PFSK-1 (cell line): ENCODE measurements at regions not wholly inside any gene's neighbourhood (a gene's known extent, or its start where the extent isn't known, plus 50 kb on each side); places are given as distances from the start of the nearest gene placed in this dataset.

Experiments used
- POLR2AphosphoS5 ChIP-seq: IDR thresholded peaks from 2 replicates; pipeline ENCODE4 v1.6.1; 2012; ENCODE audit warnings: low read depth, mild to moderate bottlenecking, control low read depth, low read length, moderate library complexity
- TF ChIP-seq, protein P1 (sequence below), 2 experiments: IDR thresholded peaks; 2 replicates each; pipeline versions ENCODE4 v1.6.1 to v1.8.0; 2011 to 2012; ENCODE audit warnings: low read depth in 2 of 2, low read length in 2 of 2, control low read depth in 1 of 2, inconsistent platforms in 1 of 2, mild to moderate bottlenecking in 1 of 2, moderate library complexity in 1 of 2; ENCODE audit not compliant: insufficient read depth in 1 of 2

GRCh38 chr11:70746351-70746750 is 348.0 kb downstream of the CTTN start:
- no peak for TF ChIP-seq POLR2AphosphoS5
- TF ChIP-seq, protein P1, sequence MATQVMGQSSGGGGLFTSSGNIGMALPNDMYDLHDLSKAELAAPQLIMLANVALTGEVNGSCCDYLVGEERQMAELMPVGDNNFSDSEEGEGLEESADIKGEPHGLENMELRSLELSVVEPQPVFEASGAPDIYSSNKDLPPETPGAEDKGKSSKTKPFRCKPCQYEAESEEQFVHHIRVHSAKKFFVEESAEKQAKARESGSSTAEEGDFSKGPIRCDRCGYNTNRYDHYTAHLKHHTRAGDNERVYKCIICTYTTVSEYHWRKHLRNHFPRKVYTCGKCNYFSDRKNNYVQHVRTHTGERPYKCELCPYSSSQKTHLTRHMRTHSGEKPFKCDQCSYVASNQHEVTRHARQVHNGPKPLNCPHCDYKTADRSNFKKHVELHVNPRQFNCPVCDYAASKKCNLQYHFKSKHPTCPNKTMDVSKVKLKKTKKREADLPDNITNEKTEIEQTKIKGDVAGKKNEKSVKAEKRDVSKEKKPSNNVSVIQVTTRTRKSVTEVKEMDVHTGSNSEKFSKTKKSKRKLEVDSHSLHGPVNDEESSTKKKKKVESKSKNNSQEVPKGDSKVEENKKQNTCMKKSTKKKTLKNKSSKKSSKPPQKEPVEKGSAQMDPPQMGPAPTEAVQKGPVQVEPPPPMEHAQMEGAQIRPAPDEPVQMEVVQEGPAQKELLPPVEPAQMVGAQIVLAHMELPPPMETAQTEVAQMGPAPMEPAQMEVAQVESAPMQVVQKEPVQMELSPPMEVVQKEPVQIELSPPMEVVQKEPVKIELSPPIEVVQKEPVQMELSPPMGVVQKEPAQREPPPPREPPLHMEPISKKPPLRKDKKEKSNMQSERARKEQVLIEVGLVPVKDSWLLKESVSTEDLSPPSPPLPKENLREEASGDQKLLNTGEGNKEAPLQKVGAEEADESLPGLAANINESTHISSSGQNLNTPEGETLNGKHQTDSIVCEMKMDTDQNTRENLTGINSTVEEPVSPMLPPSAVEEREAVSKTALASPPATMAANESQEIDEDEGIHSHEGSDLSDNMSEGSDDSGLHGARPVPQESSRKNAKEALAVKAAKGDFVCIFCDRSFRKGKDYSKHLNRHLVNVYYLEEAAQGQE (IDR thresholded peaks at IDR 0.05; ENCODE audit: insufficient read depth in 1 of 2, low read depth in 2 of 2, low read length in 2 of 2): no peak
